OCI-LY1 (cell line): ENCODE measurements at regions not wholly inside any gene's neighbourhood (a gene's known extent, or its start where the extent isn't known, plus 50 kb on each side); places are given as distances from the start of the nearest gene placed in this dataset.

Experiments
- CTCF ChIP-seq: fragments of 200-600 bp; sonication (generic), shearing (Covaris generic); IDR thresholded peaks from 2 replicates; pipeline ENCODE4 v1.5.1; 2017; ENCODE audit warnings: mild to moderate bottlenecking, antibody characterized with exemption, low read length, moderate library complexity, mixed read lengths
- EZH2 ChIP-seq: fragments of 200-600 bp; sonication (generic), shearing (Covaris generic); IDR thresholded peaks from 2 replicates; pipeline ENCODE4 v1.8.0; 2017; ENCODE audit warnings: borderline replicate concordance, mixed run types, mild to moderate bottlenecking, antibody characterized with exemption, low read length, moderate library complexity, mixed read lengths

- TF ChIP-seq CTCF, result no peak
- no peak for TF ChIP-seq EZH2
Observed at GRCh38 chr2:51918113-51918512, 886.2 kb upstream of the NRXN1 start.
